Stimulated activated CD8-positive, alpha-beta memory T cell treated with anti-CD3 and anti-CD28 coated beads, Interleukin-15, amount 100 ng/mL, for 4 hours (primary cell): ENCODE measurements at regions not wholly inside any gene's neighbourhood (a gene's known extent, or its start where the extent isn't known, plus 50 kb on each side); places are given as distances from the start of the nearest gene placed in this dataset.

Experiments used
- DNase-seq, 2 donors: peaks; one replicate each; pipeline ENCODE4 v3.0.0-alpha.2; 2020; ENCODE audit warnings: low read depth in 2 of 2

- no peak for DNase-seq
Measured at GRCh38 chr5:51278539-51278938, 104.7 kb upstream of the ISL1 start.

- no peak for DNase-seq
Measured at GRCh38 chr5:51279983-51280706, 103.1 kb upstream of the ISL1 start.

- DNase-seq = no peak
Measured at GRCh38 chr5:51286046-51286445, 97.2 kb upstream of the ISL1 start.

GRCh38 chr5:51302343-51302742 is 80.9 kb upstream of the ISL1 start:
- DNase-seq = no peak

GRCh38 chr5:51326844-51327243 is 56.4 kb upstream of the ISL1 start:
- no peak for DNase-seq
